Esophagus (tissue), 2 donors: ENCODE measurements at regions not wholly inside any gene's neighbourhood (a gene's known extent, or its start where the extent isn't known, plus 50 kb on each side); places are given as distances from the start of the nearest gene placed in this dataset.

ENCODE experiments used
- H3K27ac ChIP-seq, 2 donors: one replicate each; pipeline ENCODE4 v1.5.1; 2013; ENCODE audit warnings: low read depth in 2 of 2, mild to moderate bottlenecking in 2 of 2, inconsistent platforms in 1 of 2, low read length in 1 of 2, moderate library complexity in 1 of 2
- H3K27me3 ChIP-seq, 2 donors: one replicate each; pipeline ENCODE4 v1.6.1; 2013; ENCODE audit warnings: low read length in 2 of 2, control low read depth in 1 of 2, mild to moderate bottlenecking in 1 of 2; ENCODE audit not compliant: insufficient read depth in 2 of 2, control insufficient read depth in 1 of 2
- H3K36me3 ChIP-seq, 2 donors: one replicate each; pipeline ENCODE4 v1.6.1; 2013; ENCODE audit warnings: low read length in 1 of 2; ENCODE audit not compliant: control insufficient read depth in 2 of 2, insufficient read depth in 2 of 2
- H3K4me1 ChIP-seq, 2 donors: one replicate each; pipeline ENCODE4 v1.6.1; 2013; ENCODE audit warnings: low read length in 1 of 2; ENCODE audit not compliant: control insufficient read depth in 2 of 2, insufficient read depth in 2 of 2
- H3K4me3 ChIP-seq, 2 donors: one replicate each; pipeline ENCODE4 v1.5.1; 2013; ENCODE audit warnings: low read length in 2 of 2, mild to moderate bottlenecking in 2 of 2, low read depth in 1 of 2, moderate library complexity in 1 of 2
- H3K9me3 ChIP-seq, 2 donors: one replicate each; pipeline ENCODE4 v1.6.1; 2013; ENCODE audit warnings: mild to moderate bottlenecking in 2 of 2, low read depth in 1 of 2, low read length in 1 of 2, moderate library complexity in 1 of 2; ENCODE audit not compliant: control insufficient read depth in 2 of 2, insufficient read depth in 1 of 2
- WGBS, 2 donors: extraction: QIAGEN DNeasy Blood & Tissue Kit; methylation state at CpG; one replicate each; pipeline ENCODE4 v1.1.7; 2013; 5-methylcytosine and 5-hydroxymethylcytosine counted together
- donor health status: healthy with polysubstance abuse.
- donor health status: Bipolar disorder and iron deficiency.

- Histone ChIP-seq H3K36me3 (no peaks in the 10 kb centered on the region), H3K4me3 (no peak overlapping the region), H3K4me1 (no peaks in the 10 kb centered on the region), H3K27me3 (no peaks in the 10 kb centered on the region), H3K9me3 (no peaks in the 10 kb centered on the region), H3K27ac (no peak overlapping the region)
- WGBS, 2 donors: 91 to 92% methylated on average over 11 of the region's 11 CpGs
These were observed 51.0 kb downstream of the FAT4 start for GRCh38 chr4:125365731-125366130.

DNA sequence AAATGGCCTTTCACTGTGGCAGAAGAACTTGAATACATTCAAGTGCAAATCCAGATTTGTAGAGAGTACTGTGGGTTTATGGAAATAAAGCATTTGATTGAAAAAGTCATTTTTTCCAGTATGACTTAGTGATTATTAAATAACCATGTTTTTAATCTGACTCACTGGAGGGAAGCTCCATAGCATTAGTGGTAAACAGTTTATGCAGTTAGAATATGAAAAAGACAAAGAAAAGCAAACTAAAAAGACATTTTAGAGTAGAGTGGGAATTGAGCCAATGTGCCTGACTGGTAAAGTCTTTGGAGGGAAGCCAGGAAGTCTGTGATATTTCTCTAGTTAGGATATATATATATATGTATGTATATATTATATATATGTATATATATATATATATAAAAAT is 53.4 kb downstream of the FAT4 start:
- H3K4me3 ChIP-seq: no peak overlapping the region
- no peaks in the 10 kb centered on the region for H3K4me1 ChIP-seq
- H3K36me3 ChIP-seq: no peaks in the 10 kb centered on the region
- no peak overlapping the region for H3K27ac ChIP-seq
- no peaks in the 10 kb centered on the region for H3K27me3 ChIP-seq
- H3K9me3 ChIP-seq: no peaks in the 10 kb centered on the region

DNA sequence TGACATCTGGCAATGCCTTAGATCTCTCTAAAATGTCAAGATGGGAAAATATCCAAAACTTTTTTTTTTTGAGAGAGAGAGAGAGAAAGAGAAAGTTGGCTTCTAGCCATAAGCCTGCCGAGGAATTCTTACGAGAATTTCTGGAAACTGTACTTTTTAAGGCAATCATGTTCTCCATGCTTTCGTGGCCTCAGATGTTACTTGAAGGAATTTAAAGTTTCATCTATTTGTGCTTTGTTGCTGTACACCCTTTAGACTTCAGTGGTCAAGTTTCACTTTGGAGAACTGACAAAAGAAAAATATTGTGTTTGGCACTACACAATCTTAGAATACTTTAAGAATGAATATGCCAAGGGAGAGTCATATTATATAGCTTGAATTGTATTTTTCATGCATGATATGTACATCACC is 53.9 kb downstream of the FAT4 start:
- no peaks in the 10 kb centered on the region for H3K27me3 ChIP-seq
- peak overlapping the region in 1 of 2 donors; percentile 38 for H3K4me3 ChIP-seq
- no peaks in the 10 kb centered on the region for H3K36me3 ChIP-seq
- H3K4me1 ChIP-seq: no peaks in the 10 kb centered on the region
- no peak overlapping the region for H3K27ac ChIP-seq
- WGBS, 2 donors: 14 to 27% methylated on average over 3 of the region's 3 CpGs
- H3K9me3 ChIP-seq: no peaks in the 10 kb centered on the region

DNA sequence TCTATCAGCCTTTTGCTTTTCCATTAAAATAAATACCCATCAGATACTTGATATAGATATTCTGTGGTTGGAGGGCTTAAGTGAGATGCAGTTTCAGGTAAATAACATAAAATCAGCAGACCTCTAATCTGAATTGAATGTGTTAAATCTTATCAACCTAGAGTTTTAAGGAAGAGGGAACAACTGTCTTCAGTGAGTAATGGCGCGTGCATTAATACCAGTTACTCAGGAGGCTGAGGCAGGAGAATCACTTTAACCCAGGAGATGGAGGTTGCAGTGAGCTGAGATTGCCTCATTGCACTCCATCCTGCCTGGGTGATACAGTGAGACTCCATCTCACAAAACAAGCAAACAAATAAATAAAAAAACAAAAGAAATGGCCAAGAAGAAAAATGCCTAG is 54.3 kb downstream of the FAT4 start:
- H3K4me3 ChIP-seq: no peak overlapping the region
- no peaks in the 10 kb centered on the region for H3K4me1 ChIP-seq
- 91 to 97% methylated on average over 2 of the region's 2 CpGs for WGBS, 2 donors
- no peaks in the 10 kb centered on the region for H3K9me3 ChIP-seq
- H3K36me3 ChIP-seq: no peaks in the 10 kb centered on the region
- no peaks in the 10 kb centered on the region for H3K27me3 ChIP-seq
- H3K27ac ChIP-seq: no peak overlapping the region

DNA sequence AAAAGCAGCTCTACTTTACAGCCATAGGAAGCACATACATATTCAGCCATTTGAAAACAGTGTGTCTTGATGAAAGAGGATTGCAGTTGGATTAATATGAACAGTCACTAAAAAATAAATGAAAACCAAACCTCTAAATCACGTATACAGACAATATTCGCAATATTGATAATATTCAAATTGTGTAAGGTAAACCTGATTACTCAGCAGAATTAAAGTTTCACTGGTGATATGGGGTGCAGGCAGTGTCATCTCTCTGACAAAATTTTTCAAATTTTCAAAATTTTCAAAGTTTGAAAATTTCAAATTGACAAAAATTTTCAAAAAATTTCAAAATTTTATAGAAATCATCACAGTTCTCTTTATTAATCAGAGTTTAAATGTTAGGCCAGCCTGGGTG is 55.7 kb downstream of the FAT4 start:
- 94% methylated on average over 2 of the region's 2 CpGs for WGBS, 2 donors
- Histone ChIP-seq H3K4me1 (no peaks in the 10 kb centered on the region), H3K27me3 (no peaks in the 10 kb centered on the region), H3K36me3 (no peaks in the 10 kb centered on the region), H3K9me3 (no peaks in the 10 kb centered on the region), H3K27ac (no peak overlapping the region), H3K4me3 (no peak overlapping the region)

DNA sequence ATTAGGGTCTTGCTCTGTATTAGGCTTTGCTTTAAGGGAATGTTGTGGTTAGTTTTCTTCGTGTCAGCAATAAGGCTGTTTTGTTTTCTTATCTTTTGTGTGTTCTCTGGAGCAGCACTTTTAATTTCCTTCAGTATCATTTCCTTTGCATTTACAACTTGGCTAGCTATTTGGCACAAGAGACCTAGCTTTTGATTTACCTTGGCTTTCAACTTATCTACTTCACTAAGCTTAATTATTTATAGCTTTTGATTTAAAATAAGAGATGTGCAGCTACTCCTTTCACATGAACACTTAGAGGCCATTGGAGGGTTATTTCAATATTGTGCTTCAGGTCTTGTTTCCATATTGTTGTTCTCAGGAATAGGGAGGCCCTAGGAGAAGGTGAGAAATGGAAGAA is 68.2 kb downstream of the FAT4 start:
- H3K9me3 ChIP-seq: no peaks in the 10 kb centered on the region
- H3K27me3 ChIP-seq: no peaks in the 10 kb centered on the region
- H3K36me3 ChIP-seq: no peaks in the 10 kb centered on the region
- H3K4me3 ChIP-seq: no peak overlapping the region
- 29 to 43% methylated on average over 1 of the region's 1 CpG for WGBS, 2 donors
- no peaks in the 10 kb centered on the region for H3K4me1 ChIP-seq
- no peak overlapping the region for H3K27ac ChIP-seq

GRCh38 chr4:125387770-125388169 is 73.0 kb downstream of the FAT4 start:
- Histone ChIP-seq H3K4me3 (no peak overlapping the region), H3K4me1 (no peaks in the 10 kb centered on the region), H3K27ac (no peak overlapping the region), H3K9me3 (no peaks in the 10 kb centered on the region), H3K36me3 (no peaks in the 10 kb centered on the region), H3K27me3 (no peaks in the 10 kb centered on the region)

GRCh38 chr4:125388613-125389012 is 73.9 kb downstream of the FAT4 start:
- WGBS, 2 donors: 36 to 58% methylated on average over 1 of the region's 1 CpG
- Histone ChIP-seq H3K27ac (no peak overlapping the region), H3K9me3 (no peaks in the 10 kb centered on the region)

DNA sequence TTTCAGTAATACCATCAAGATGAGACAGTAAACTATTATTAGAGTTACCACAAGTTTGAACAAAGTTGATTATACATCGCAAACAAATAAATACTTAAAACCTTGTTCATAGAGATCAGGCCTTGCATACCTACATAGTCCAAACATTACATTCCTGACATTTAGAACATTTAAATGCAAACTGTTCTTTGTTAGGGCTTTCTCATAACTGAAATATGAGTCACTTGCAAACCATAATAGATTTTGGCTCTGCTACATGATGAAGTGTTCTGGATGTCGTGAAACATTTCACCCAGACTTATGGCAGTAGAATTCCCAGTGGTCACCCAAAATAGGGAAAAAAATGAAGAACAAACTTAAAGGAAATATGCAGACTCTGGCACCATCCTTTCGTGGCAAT is 75.0 kb downstream of the FAT4 start:
- Histone ChIP-seq H3K27ac (no peak overlapping the region), H3K9me3 (no peaks in the 10 kb centered on the region), H3K36me3 (no peaks in the 10 kb centered on the region), H3K4me1 (no peaks in the 10 kb centered on the region), H3K27me3 (no peaks in the 10 kb centered on the region), H3K4me3 (no peak overlapping the region)
- whole genome bisulfite sequencing, 2 donors: 18 to 30% methylated on average over 3 of the region's 3 CpGs

More at GRCh38 chr4:125388613-125389012, 73.9 kb downstream of the FAT4 start:
- no peaks in the 10 kb centered on the region for H3K36me3 ChIP-seq
- no peaks in the 10 kb centered on the region for H3K4me1 ChIP-seq
- no peak overlapping the region for H3K4me3 ChIP-seq
- H3K27me3 ChIP-seq: no peaks in the 10 kb centered on the region

GRCh38 chr4:125390126-125390525 is 75.4 kb downstream of the FAT4 start:
- Histone ChIP-seq H3K4me3 (no peak overlapping the region), H3K4me1 (no peaks in the 10 kb centered on the region), H3K9me3 (no peaks in the 10 kb centered on the region), H3K27me3 (no peaks in the 10 kb centered on the region), H3K36me3 (no peaks in the 10 kb centered on the region), H3K27ac (no peak overlapping the region)
- WGBS, 2 donors: 60 to 65% methylated on average over 4 of the region's 4 CpGs
